ENCODE measurements at regions not wholly inside any gene's neighbourhood (a gene's known extent, or its start where the extent isn't known, plus 50 kb on each side); places are given as distances from the start of the nearest gene placed in this dataset.

DNA sequence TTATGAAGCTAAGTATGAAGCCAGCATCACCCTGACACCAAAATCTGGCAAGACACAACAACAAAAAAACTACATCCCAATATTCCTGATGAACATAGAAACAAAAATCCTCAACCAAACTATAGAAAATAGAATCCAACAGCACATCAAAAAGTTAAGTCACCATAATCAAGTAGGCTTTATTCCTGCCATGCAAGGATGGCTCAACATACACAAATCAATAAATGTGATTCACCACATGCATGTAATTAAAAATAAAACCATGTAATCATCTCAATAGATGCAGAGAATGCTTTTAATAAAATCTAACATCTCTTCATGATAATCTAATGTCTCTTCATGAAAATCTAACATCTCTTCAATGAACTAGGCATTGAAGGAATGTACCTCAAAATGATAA, 249.4 kb upstream of the GK2 start:
- TF ChIP-seq EZH2 (IDR thresholded peaks at IDR 0.05): no peak
- no peak for TF ChIP-seq POLR2AphosphoS5 (IDR thresholded peaks at IDR 0.05; ENCODE audit: borderline replicate concordance, low read depth, low read length)
- no peak for TF ChIP-seq FOXP2 (optimal IDR thresholded peaks at IDR 0.05; ENCODE audit: control extremely low read depth, extremely low read length, insufficient read depth)

Data from SK-N-MC (cell line).